ENCODE measurements at regions not wholly inside any gene's neighbourhood (a gene's known extent, or its start where the extent isn't known, plus 50 kb on each side); places are given as distances from the start of the nearest gene placed in this dataset.
"Not testable (repeated sequence)": the region's sequence is repeated elsewhere in the genome, so short reads cannot be mapped to it uniquely, and the experiment has no call there.

GRCh38 chr12:87227162-87227561, 802.0 kb downstream of the C12orf50 start:
- DNase-seq: no peak

- no peak for DNase-seq
These were observed 811.7 kb downstream of the C12orf50 start for GRCh38 chr12:87217491-87217890.

- no peak for DNase-seq
These were observed 812.8 kb downstream of the C12orf50 start for GRCh38 chr12:87216436-87216835.

- DNase-seq: no peak
These were observed 827.0 kb downstream of the C12orf50 start for GRCh38 chr12:87202189-87202588.

- DNase-seq: no peak
These were observed 827.6 kb downstream of the C12orf50 start for GRCh38 chr12:87201598-87201997.

- DNase-seq: no peak
These were observed 828.8 kb downstream of the C12orf50 start for GRCh38 chr12:87200289-87200979.

- DNase-seq: no peak
These were observed 831.0 kb downstream of the C12orf50 start for GRCh38 chr12:87198181-87198580.

- no peak for DNase-seq
These were observed 832.9 kb downstream of the C12orf50 start for GRCh38 chr12:87196321-87196720.

GRCh38 chr12:87194389-87194788, 834.8 kb downstream of the C12orf50 start:
- not testable (repeated sequence) for DNase-seq

GRCh38 chr12:87185367-87185766, 843.8 kb downstream of the C12orf50 start:
- no peak for DNase-seq

- DNase-seq: no peak
These were observed 846.4 kb downstream of the C12orf50 start for GRCh38 chr12:87182696-87183233.

GRCh38 chr12:87171356-87171755, 857.8 kb downstream of the C12orf50 start:
- DNase-seq: no peak

- no peak for DNase-seq
These were observed 860.2 kb downstream of the C12orf50 start for GRCh38 chr12:87169010-87169409.

GRCh38 chr12:87165733-87166375, 863.3 kb downstream of the C12orf50 start:
- no peak for DNase-seq

GRCh38 chr12:87163122-87163521, 866.1 kb downstream of the C12orf50 start:
- no peak for DNase-seq

GRCh38 chr12:87160848-87161601, 868.2 kb downstream of the C12orf50 start:
- no peak for DNase-seq

GRCh38 chr12:87157791-87158190, 871.4 kb downstream of the C12orf50 start:
- DNase-seq: no peak

GRCh38 chr12:87155621-87156020, 873.6 kb downstream of the C12orf50 start:
- no peak for DNase-seq

GRCh38 chr12:87152841-87153528, 876.2 kb downstream of the C12orf50 start:
- DNase-seq: no peak

- DNase-seq: no peak
These were observed 877.1 kb downstream of the C12orf50 start for GRCh38 chr12:87152075-87152474.

GRCh38 chr12:87150969-87151662, 878.1 kb downstream of the C12orf50 start:
- no peak for DNase-seq

- no peak for DNase-seq
These were observed 886.2 kb upstream of the MGAT4C start for GRCh38 chr12:87142342-87142741.
